ENCODE measurements at regions not wholly inside any gene's neighbourhood (a gene's known extent, or its start where the extent isn't known, plus 50 kb on each side); places are given as distances from the start of the nearest gene placed in this dataset.
"Not testable (repeated sequence)": the region's sequence is repeated elsewhere in the genome, so short reads cannot be mapped to it uniquely, and the experiment has no call there.

GRCh38 chr2:113337809-113338208 lies 59.1 kb upstream of the PAX8 start:
- DNase-seq (ENCODE audit: low read depth), result no peak

- DNase-seq (ENCODE audit: low read depth), result not testable (repeated sequence)
These were observed 57.3 kb upstream of the PAX8 start for GRCh38 chr2:113336040-113336439.

- no peak for DNase-seq (ENCODE audit: low read depth)
These were observed 55.4 kb upstream of the PAX8 start for GRCh38 chr2:113334147-113334546.

GRCh38 chr2:113333735-113334134 lies 55.0 kb upstream of the PAX8 start:
- DNase-seq (ENCODE audit: low read depth), result not testable (repeated sequence)

- peak; percentile 40 for DNase-seq (ENCODE audit: low read depth)
These were observed 51.5 kb upstream of the PAX8 start for GRCh38 chr2:113330060-113330767.

GRCh38 chr2:113328973-113329372 lies 50.3 kb upstream of the PAX8 start:
- peak; percentile 46 for DNase-seq (ENCODE audit: low read depth)

GRCh38 chr2:113328572-113328971 lies 49.9 kb upstream of the PAX8 start:
- peak; percentile 70 for DNase-seq (ENCODE audit: low read depth)

All from ELR (cell line).